ENCODE measurements at regions not wholly inside any gene's neighbourhood (a gene's known extent, or its start where the extent isn't known, plus 50 kb on each side); places are given as distances from the start of the nearest gene placed in this dataset.

DNA sequence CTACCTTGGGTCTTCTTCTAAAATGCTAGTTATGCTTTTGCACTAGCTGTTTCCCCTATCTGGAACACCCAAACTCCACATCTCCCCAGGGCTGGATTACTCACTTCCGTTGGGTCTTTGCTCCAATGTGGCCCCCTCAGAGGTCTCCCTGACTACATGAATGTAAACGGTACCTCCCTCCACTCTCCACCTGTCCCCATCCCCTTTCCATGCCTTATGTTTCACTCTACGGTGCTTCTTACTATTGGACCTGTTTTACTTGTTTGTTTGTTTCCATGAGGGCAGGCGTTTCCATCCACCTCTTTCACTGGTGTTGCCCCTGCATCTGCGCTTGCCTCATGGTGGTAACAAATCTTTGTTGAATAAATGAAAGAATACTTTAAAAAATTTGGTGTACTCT lies 256.4 kb downstream of the SNAPC1 start:
- DNase-seq, result no peak

GRCh38 chr14:62027958-62028357 lies 265.7 kb downstream of the SNAPC1 start:
- DNase-seq, result no peak

DNA sequence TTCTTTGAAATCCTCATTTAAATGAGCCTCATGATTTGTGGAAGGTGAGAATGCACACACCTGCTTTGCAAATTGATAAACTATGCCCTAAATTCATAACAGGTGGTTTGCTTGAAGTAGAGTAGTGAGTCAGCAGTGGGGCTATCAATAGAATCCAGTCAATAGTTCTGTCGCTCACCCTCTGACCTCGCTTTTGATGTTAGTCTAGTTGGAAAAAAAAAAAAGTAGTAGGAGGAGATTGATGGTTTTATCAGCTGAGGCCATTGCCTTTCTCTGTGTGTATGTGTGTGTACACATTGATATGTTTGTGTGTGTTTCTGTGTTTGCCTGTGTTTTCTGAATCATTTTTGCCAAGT lies 267.3 kb downstream of the SNAPC1 start:
- no peak for DNase-seq

DNA sequence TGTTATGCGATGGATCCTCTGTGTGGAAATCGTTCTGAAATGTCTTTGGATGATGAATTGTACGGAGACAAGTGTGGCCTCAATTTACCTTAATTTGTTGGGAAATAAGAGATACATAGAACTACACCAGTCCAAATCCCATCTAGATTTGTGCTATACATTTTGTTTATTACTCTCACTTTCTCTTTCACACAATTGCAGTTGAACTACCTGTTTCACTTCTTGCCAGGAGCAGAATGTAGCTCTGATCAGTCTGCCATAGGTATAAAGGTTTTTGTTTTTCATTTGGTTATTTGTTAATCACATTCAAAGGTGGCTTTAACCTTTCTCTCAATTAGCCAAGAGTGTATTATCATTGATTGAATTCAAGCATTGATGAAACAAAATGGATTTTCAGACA lies 268.2 kb downstream of the SNAPC1 start:
- no peak for DNase-seq

GRCh38 chr14:62031504-62031903 lies 269.3 kb downstream of the SNAPC1 start:
- no peak for DNase-seq

DNA sequence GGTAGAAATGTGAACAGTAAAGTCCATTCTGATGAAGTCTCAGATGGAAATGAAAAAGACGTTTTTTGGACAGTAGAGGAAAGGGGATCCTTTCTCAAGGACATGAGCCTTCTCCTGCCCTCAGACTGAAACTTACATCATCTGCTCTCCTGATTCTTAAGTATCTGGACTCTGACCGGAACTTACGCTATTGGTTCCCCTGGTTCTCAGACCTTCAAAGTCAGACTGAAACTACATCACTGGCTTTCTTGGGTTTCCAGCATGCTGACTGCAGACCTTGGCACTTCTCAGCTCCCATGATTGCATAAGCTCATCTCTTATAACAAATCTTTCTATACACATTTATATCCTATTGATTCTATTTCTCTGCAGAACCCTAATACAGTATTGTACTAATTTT lies 291.0 kb downstream of the SNAPC1 start:
- no peak for DNase-seq

GRCh38 chr14:62056789-62057188 lies 294.6 kb downstream of the SNAPC1 start:
- DNase-seq, result no peak

- DNase-seq, result no peak
These were observed 300.4 kb downstream of the SNAPC1 start for GRCh38 chr14:62062645-62063044.

GRCh38 chr14:62064751-62065323 lies 302.6 kb downstream of the SNAPC1 start:
- no peak for DNase-seq

DNA sequence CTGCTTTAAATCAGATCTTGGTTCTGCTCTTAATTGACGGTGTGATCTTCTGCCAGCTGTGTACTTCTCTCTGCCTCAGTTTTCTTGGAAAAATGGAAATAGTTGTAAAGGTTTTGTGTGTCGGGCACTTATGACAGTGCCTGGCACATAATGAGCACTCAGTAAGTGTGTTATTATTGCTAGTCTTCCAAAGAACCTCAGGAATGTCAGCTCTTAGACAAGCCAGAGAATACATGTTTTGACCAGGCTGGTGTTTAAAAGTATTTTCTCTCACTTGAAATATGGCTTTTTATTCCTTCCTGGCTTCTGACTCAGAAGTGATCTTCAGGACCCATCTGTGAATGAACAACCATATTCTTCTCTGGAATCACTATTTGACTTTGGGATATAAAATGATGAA lies 304.1 kb downstream of the SNAPC1 start:
- DNase-seq, result no peak

- no peak for DNase-seq
These were observed 308.8 kb downstream of the SNAPC1 start for GRCh38 chr14:62071039-62071438.

- DNase-seq, result no peak
These were observed 314.1 kb downstream of the SNAPC1 start for GRCh38 chr14:62076368-62076767.

DNA sequence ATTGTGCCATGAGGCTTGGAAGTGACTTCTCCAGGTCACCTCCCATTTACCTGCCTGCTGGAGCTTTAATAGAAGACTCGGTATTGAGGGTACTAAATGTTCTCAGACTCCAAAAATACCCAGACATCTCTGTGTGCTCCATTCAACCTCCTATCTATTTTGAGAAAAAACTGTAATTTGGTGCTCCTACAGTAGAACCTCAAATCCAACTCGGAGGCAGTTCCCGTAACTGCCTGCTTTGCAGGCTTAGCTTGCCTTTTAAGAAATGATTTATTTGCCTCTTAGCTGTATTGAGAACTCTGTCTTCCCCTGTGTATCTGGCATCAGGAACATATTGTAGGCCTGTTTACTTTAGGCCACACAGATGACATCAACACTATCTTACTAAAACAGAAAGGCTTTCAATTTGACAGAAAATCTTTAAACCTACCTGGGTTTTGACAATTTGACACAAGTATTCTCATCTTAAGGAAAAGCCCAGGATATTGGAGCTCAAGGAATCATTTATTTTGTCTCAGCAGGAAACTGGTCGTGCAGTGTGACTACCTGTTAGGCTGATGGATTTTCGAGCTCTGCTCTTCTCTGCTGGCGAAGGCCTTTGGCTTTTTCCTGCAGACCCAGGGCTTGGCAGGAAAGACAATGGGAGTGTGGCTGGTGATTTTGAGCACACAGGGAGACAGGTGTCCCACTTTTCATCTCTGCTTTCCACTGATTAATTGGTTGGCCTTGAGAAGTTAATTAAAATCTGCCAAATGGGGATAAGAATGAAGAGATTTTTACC lies 314.8 kb downstream of the SNAPC1 start:
- no peak for DNase-seq

DNA sequence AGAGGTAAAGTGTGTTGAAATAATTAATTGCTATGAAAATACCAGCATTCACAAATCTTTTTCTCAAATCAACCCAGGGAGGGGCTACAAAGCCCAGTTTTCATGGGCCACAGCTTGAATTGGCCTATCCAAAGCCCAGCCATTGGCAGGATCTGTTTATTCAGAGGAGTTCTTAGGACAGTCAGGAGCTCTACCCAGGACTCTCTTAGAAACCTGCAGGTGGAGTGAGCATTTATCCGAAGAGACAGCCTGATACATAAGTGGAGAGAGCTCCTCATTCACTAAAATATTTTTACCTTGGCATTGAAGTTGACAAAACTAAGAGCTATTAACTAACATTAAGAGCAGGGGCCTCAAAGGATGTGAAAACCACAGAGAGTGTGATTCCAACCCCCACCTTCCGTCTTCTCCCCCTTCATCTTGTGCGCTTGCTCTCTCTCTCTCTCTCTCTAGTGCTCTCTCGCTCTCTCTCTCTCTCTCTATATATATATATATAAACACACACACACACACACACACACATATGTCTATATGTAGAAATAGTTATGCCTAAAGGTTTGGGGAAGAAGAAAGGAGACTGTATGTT lies 315.5 kb downstream of the SNAPC1 start:
- DNase-seq, result no peak

DNA sequence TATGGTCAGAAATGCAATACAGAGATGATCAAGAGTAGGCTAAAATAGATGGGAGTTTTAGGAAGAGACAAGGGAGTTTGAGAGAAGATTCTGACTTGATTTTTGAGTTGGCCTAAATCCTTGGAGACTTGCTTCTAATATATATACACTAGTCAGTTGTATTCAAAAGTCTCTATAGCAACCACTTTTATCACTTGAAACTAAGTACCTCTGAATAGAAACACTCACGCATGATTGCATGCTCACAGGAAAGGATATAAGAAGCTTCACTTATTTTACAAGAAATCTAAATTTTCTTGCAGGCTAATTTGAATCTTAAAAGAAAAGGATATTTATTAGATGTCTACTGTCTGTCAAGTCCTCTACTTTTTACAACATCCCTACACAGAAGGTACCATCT lies 316.8 kb downstream of the SNAPC1 start:
- DNase-seq, result no peak

- DNase-seq, result no peak
These were observed 318.9 kb downstream of the SNAPC1 start for GRCh38 chr14:62081012-62081612.

DNA sequence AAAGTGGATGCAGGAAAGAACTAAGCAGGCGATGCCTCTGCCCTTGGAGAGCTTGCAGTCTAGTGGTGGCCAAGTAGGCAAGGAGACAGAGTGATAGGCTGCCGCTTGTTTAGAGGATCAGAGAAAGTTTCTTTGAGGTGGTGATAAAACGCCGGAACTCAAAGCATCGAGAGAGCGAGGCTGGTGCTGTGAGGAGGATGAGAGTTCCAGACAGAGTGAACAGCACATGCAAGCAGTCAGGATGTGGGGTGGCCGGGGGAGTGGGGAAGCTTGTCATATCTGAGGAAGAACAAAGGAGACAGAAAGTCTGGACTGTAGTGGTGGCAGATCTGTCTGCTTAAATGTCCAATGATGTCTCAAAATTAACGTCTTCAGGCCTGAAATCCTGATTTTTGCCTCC lies 319.7 kb downstream of the SNAPC1 start:
- DNase-seq, result no peak

- DNase-seq, result no peak
These were observed 320.6 kb downstream of the SNAPC1 start for GRCh38 chr14:62082779-62083178.

DNA sequence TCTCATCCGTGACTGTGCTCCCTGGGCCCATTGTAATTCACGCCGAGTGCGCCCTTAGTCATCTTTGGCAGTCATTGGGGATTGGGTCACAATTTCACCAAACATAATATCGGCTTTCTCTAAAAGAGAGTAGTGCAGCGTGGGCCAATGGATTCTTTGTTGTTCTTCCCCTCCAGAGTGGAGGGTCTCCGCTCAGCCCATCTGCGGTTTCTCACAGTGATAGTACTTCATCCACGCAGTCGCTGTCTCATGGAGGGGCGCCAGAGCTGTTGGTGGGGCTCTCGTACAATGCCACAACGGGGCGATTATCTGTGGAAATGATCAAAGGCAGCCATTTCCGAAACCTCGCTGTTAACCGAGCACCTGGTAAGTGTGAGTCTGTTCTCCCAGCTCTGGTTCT lies 321.8 kb downstream of the SNAPC1 start:
- no peak for DNase-seq

DNA sequence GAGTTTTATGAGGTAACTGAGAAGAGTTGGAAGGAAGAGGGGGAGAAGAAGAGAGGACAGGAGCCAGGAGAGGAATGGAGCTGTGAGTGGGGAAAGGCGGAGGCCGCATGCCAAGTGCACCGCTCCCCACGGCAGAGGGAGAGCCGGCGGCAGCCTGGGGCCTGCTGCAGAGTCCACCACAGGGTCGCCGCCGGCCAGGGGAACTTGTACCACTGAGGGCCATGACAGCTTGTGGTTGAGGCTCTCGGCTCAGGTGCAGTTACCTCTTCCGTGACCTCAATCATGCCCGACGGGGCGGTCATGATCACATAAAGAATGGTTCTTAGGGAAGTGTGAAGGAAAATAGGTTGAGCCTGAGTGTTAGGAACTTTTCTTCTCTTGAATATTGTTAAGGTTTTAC lies 325.0 kb downstream of the SNAPC1 start:
- no peak for DNase-seq

GRCh38 chr14:62093736-62094135 lies 331.5 kb downstream of the SNAPC1 start:
- no peak for DNase-seq

GRCh38 chr14:62097072-62097471 lies 334.9 kb downstream of the SNAPC1 start:
- DNase-seq, result no peak

- DNase-seq, result no peak
These were observed 335.6 kb downstream of the SNAPC1 start for GRCh38 chr14:62097824-62098223.

GRCh38 chr14:62098357-62098756 lies 336.1 kb downstream of the SNAPC1 start:
- no peak for DNase-seq

All from COR-L47 (cell line).